ENCODE measurements at regions not wholly inside any gene's neighbourhood (a gene's known extent, or its start where the extent isn't known, plus 50 kb on each side); places are given as distances from the start of the nearest gene placed in this dataset.
"Not testable (repeated sequence)": the region's sequence is repeated elsewhere in the genome, so short reads cannot be mapped to it uniquely, and the experiment has no call there.

- WGBS (ENCODE audit: insufficient coverage, low lambda C conversion rate), result no CpG with 5 or more reads among the region's 2 CpGs
- Histone ChIP-seq H3K4me1 (ENCODE audit: control insufficient read depth, insufficient read depth, low read length) (no peaks in the 10 kb centered on the region), H3K27me3 (ENCODE audit: control insufficient read depth, insufficient read depth, low read length) (no peaks in the 10 kb centered on the region), H3K9me3 (ENCODE audit: control insufficient read depth, low read depth, low read length) (no peaks in the 10 kb centered on the region), H3K36me3 (ENCODE audit: control insufficient read depth, insufficient read depth, low read length) (no peaks in the 10 kb centered on the region), H3K27ac (ENCODE audit: low read length) (no peak overlapping the region), H3K4me3 (ENCODE audit: low read length) (no peak overlapping the region)
- no peak for DNase-seq
Measured at GRCh38 chr2:217360111-217360510, 500.2 kb upstream of the TNP1 start.

GRCh38 chr2:217357886-217358620 is 498.2 kb upstream of the TNP1 start:
- H3K9me3 ChIP-seq (ENCODE audit: control insufficient read depth, low read depth, low read length), result no peaks in the 10 kb centered on the region
- no peaks in the 10 kb centered on the region for H3K4me1 ChIP-seq (ENCODE audit: control insufficient read depth, insufficient read depth, low read length)
- DNase-seq, result no peak
- 73% methylated on average over 2 of the region's 8 CpGs for WGBS (ENCODE audit: insufficient coverage, low lambda C conversion rate)
- H3K27ac ChIP-seq (ENCODE audit: low read length), result no peak overlapping the region
- no peak overlapping the region for H3K4me3 ChIP-seq (ENCODE audit: low read length)
- H3K27me3 ChIP-seq (ENCODE audit: control insufficient read depth, insufficient read depth, low read length), result no peaks in the 10 kb centered on the region
- no peaks in the 10 kb centered on the region for H3K36me3 ChIP-seq (ENCODE audit: control insufficient read depth, insufficient read depth, low read length)

- no peak overlapping the region for H3K27ac ChIP-seq (ENCODE audit: low read length)
- H3K36me3 ChIP-seq (ENCODE audit: control insufficient read depth, insufficient read depth, low read length), result no peaks in the 10 kb centered on the region
- no peak overlapping the region for H3K4me3 ChIP-seq (ENCODE audit: low read length)
- WGBS (ENCODE audit: insufficient coverage, low lambda C conversion rate), result no CpG with 5 or more reads among the region's 7 CpGs
- no peaks in the 10 kb centered on the region for H3K9me3 ChIP-seq (ENCODE audit: control insufficient read depth, low read depth, low read length)
- no peaks in the 10 kb centered on the region for H3K4me1 ChIP-seq (ENCODE audit: control insufficient read depth, insufficient read depth, low read length)
- no peaks in the 10 kb centered on the region for H3K27me3 ChIP-seq (ENCODE audit: control insufficient read depth, insufficient read depth, low read length)
- DNase-seq, result no peak
Measured at GRCh38 chr2:217356781-217357180, 496.9 kb upstream of the TNP1 start.

- Histone ChIP-seq H3K27me3 (ENCODE audit: control insufficient read depth, insufficient read depth, low read length) (no peaks in the 10 kb centered on the region), H3K9me3 (ENCODE audit: control insufficient read depth, low read depth, low read length) (no peaks in the 10 kb centered on the region), H3K4me3 (ENCODE audit: low read length) (no peak overlapping the region), H3K4me1 (ENCODE audit: control insufficient read depth, insufficient read depth, low read length) (no peaks in the 10 kb centered on the region), H3K36me3 (ENCODE audit: control insufficient read depth, insufficient read depth, low read length) (no peaks in the 10 kb centered on the region), H3K27ac (ENCODE audit: low read length) (no peak overlapping the region)
- DNase-seq, result no peak
- no CpG with 5 or more reads among the region's 1 CpG for WGBS (ENCODE audit: insufficient coverage, low lambda C conversion rate)
Measured at GRCh38 chr2:217356142-217356541, 496.3 kb upstream of the TNP1 start.

- WGBS (ENCODE audit: insufficient coverage, low lambda C conversion rate), result 83% methylated on average over 2 of the region's 4 CpGs
- no peak overlapping the region for H3K27ac ChIP-seq (ENCODE audit: low read length)
- no peaks in the 10 kb centered on the region for H3K9me3 ChIP-seq (ENCODE audit: control insufficient read depth, low read depth, low read length)
- no peak overlapping the region for H3K4me3 ChIP-seq (ENCODE audit: low read length)
- H3K4me1 ChIP-seq (ENCODE audit: control insufficient read depth, insufficient read depth, low read length), result no peaks in the 10 kb centered on the region
- no peak for DNase-seq
- no peaks in the 10 kb centered on the region for H3K27me3 ChIP-seq (ENCODE audit: control insufficient read depth, insufficient read depth, low read length)
- H3K36me3 ChIP-seq (ENCODE audit: control insufficient read depth, insufficient read depth, low read length), result no peaks in the 10 kb centered on the region
Measured at GRCh38 chr2:217353591-217353990, 493.7 kb upstream of the TNP1 start.

- no peak for DNase-seq
- Histone ChIP-seq H3K4me1 (ENCODE audit: control insufficient read depth, insufficient read depth, low read length) (no peaks in the 10 kb centered on the region), H3K27me3 (ENCODE audit: control insufficient read depth, insufficient read depth, low read length) (no peaks in the 10 kb centered on the region), H3K4me3 (ENCODE audit: low read length) (no peak overlapping the region), H3K36me3 (ENCODE audit: control insufficient read depth, insufficient read depth, low read length) (no peaks in the 10 kb centered on the region), H3K9me3 (ENCODE audit: control insufficient read depth, low read depth, low read length) (no peaks in the 10 kb centered on the region), H3K27ac (ENCODE audit: low read length) (no peak overlapping the region)
- no CpG with 5 or more reads among the region's 5 CpGs for WGBS (ENCODE audit: insufficient coverage, low lambda C conversion rate)
Measured at GRCh38 chr2:217351378-217351777, 491.5 kb upstream of the TNP1 start.

GRCh38 chr2:217349251-217349650 is 489.4 kb upstream of the TNP1 start:
- no peaks in the 10 kb centered on the region for H3K36me3 ChIP-seq (ENCODE audit: control insufficient read depth, insufficient read depth, low read length)
- no peak overlapping the region for H3K27ac ChIP-seq (ENCODE audit: low read length)
- H3K4me1 ChIP-seq (ENCODE audit: control insufficient read depth, insufficient read depth, low read length), result no peaks in the 10 kb centered on the region
- H3K27me3 ChIP-seq (ENCODE audit: control insufficient read depth, insufficient read depth, low read length), result no peaks in the 10 kb centered on the region
- H3K4me3 ChIP-seq (ENCODE audit: low read length), result no peak overlapping the region
- WGBS (ENCODE audit: insufficient coverage, low lambda C conversion rate), result 33% methylated on average over 1 of the region's 1 CpG
- DNase-seq, result no peak
- H3K9me3 ChIP-seq (ENCODE audit: control insufficient read depth, low read depth, low read length), result no peaks in the 10 kb centered on the region

- H3K36me3 ChIP-seq (ENCODE audit: control insufficient read depth, insufficient read depth, low read length); H3K4me3 ChIP-seq (ENCODE audit: low read length); H3K27me3 ChIP-seq (ENCODE audit: control insufficient read depth, insufficient read depth, low read length); H3K4me1 ChIP-seq (ENCODE audit: control insufficient read depth, insufficient read depth, low read length); H3K27ac ChIP-seq (ENCODE audit: low read length); DNase-seq; H3K9me3 ChIP-seq (ENCODE audit: control insufficient read depth, low read depth, low read length): not testable (repeated sequence)
- no CpG with 5 or more reads among the region's 3 CpGs for WGBS (ENCODE audit: insufficient coverage, low lambda C conversion rate)
Measured at GRCh38 chr2:217347630-217348029, 487.8 kb upstream of the TNP1 start.

GRCh38 chr2:217346043-217346442 is 486.2 kb upstream of the TNP1 start:
- not testable (repeated sequence) for H3K27ac ChIP-seq (ENCODE audit: low read length); H3K9me3 ChIP-seq (ENCODE audit: control insufficient read depth, low read depth, low read length); H3K27me3 ChIP-seq (ENCODE audit: control insufficient read depth, insufficient read depth, low read length); DNase-seq; H3K4me1 ChIP-seq (ENCODE audit: control insufficient read depth, insufficient read depth, low read length); H3K36me3 ChIP-seq (ENCODE audit: control insufficient read depth, insufficient read depth, low read length); H3K4me3 ChIP-seq (ENCODE audit: low read length)
- WGBS (ENCODE audit: insufficient coverage, low lambda C conversion rate), result no CpG with 5 or more reads among the region's 1 CpG

- Histone ChIP-seq H3K36me3 (ENCODE audit: control insufficient read depth, insufficient read depth, low read length) (no peaks in the 10 kb centered on the region), H3K9me3 (ENCODE audit: control insufficient read depth, low read depth, low read length) (no peaks in the 10 kb centered on the region), H3K27ac (ENCODE audit: low read length) (no peak overlapping the region), H3K4me1 (ENCODE audit: control insufficient read depth, insufficient read depth, low read length) (no peaks in the 10 kb centered on the region), H3K4me3 (ENCODE audit: low read length) (no peak overlapping the region), H3K27me3 (ENCODE audit: control insufficient read depth, insufficient read depth, low read length) (no peaks in the 10 kb centered on the region)
- WGBS (ENCODE audit: insufficient coverage, low lambda C conversion rate), result no CpG with 5 or more reads among the region's 1 CpG
- DNase-seq, result no peak
Measured at GRCh38 chr2:217340899-217341298, 481.0 kb upstream of the TNP1 start.

GRCh38 chr2:217340176-217340575 is 480.3 kb upstream of the TNP1 start:
- Histone ChIP-seq H3K36me3 (ENCODE audit: control insufficient read depth, insufficient read depth, low read length) (no peaks in the 10 kb centered on the region), H3K4me3 (ENCODE audit: low read length) (no peak overlapping the region), H3K27me3 (ENCODE audit: control insufficient read depth, insufficient read depth, low read length) (no peaks in the 10 kb centered on the region), H3K27ac (ENCODE audit: low read length) (no peak overlapping the region), H3K9me3 (ENCODE audit: control insufficient read depth, low read depth, low read length) (no peaks in the 10 kb centered on the region), H3K4me1 (ENCODE audit: control insufficient read depth, insufficient read depth, low read length) (no peaks in the 10 kb centered on the region)
- DNase-seq, result no peak

Data from large intestine (tissue), 3 donors.